ENCODE measurements at regions not wholly inside any gene's neighbourhood (a gene's known extent, or its start where the extent isn't known, plus 50 kb on each side); places are given as distances from the start of the nearest gene placed in this dataset.

- no peaks in the 10 kb centered on the region for H3K9me3 ChIP-seq
- no peaks in the 10 kb centered on the region for H3K4me1 ChIP-seq
- H3K27me3 ChIP-seq, result no peaks in the 10 kb centered on the region
- H3K4me3 ChIP-seq, result no peak overlapping the region
- H3K27ac ChIP-seq, result no peak overlapping the region
- peak in 1 of 2 donors; percentile 47 for TF ChIP-seq CTCF (IDR thresholded peaks at IDR 0.05)
- DNase-seq (ENCODE audit: low spot score), result no peak
- no peaks in the 10 kb centered on the region for H3K36me3 ChIP-seq
These were observed 310.4 kb downstream of the GPAT3 start for GRCh38 chr4:83846193-83846830.

- no peak for DNase-seq (ENCODE audit: low spot score)
These were observed 303.7 kb downstream of the GPAT3 start for GRCh38 chr4:83839615-83840014.

GRCh38 chr4:83837614-83838308 is 301.9 kb downstream of the GPAT3 start:
- DNase-seq (ENCODE audit: low spot score), result no peak
- H3K27ac ChIP-seq, result peak overlapping the region; percentile 53 to 65
- TF ChIP-seq CTCF (IDR thresholded peaks at IDR 0.05), result no peak

More at GRCh38 chr4:83839615-83840014, 303.7 kb downstream of the GPAT3 start:
- Histone ChIP-seq H3K27me3 (no peaks in the 10 kb centered on the region), H3K36me3 (no peaks in the 10 kb centered on the region), H3K27ac (no peak overlapping the region), H3K4me1 (no peaks in the 10 kb centered on the region), H3K9me3 (no peaks in the 10 kb centered on the region), H3K4me3 (no peak overlapping the region)
- no peak for TF ChIP-seq CTCF (IDR thresholded peaks at IDR 0.05)

GRCh38 chr4:83833920-83834319 is 298.0 kb downstream of the GPAT3 start:
- no peak overlapping the region for H3K4me3 ChIP-seq
- no peak for TF ChIP-seq CTCF (IDR thresholded peaks at IDR 0.05)
- no peaks in the 10 kb centered on the region for H3K36me3 ChIP-seq
- no peak overlapping the region for H3K27ac ChIP-seq
- H3K27me3 ChIP-seq, result no peaks in the 10 kb centered on the region
- H3K9me3 ChIP-seq, result no peaks in the 10 kb centered on the region
- peaks cover 0 to 16% of the 10 kb centered on the region in 2 donors for H3K4me1 ChIP-seq
- no peak for DNase-seq (ENCODE audit: low spot score)

More at GRCh38 chr4:83837614-83838308, 301.9 kb downstream of the GPAT3 start:
- Histone ChIP-seq H3K9me3 (no peaks in the 10 kb centered on the region), H3K36me3 (no peaks in the 10 kb centered on the region), H3K4me3 (no peak overlapping the region), H3K4me1 (no peaks in the 10 kb centered on the region), H3K27me3 (no peaks in the 10 kb centered on the region)

- Histone ChIP-seq H3K4me1 (peaks cover 0 to 16% of the 10 kb centered on the region in 2 donors), H3K27me3 (no peaks in the 10 kb centered on the region), H3K36me3 (no peaks in the 10 kb centered on the region), H3K9me3 (no peaks in the 10 kb centered on the region), H3K4me3 (no peak overlapping the region), H3K27ac (no peak overlapping the region)
- no peak for DNase-seq (ENCODE audit: low spot score)
- TF ChIP-seq CTCF (IDR thresholded peaks at IDR 0.05), result no peak
These were observed 296.4 kb downstream of the GPAT3 start for GRCh38 chr4:83832110-83832825.

Measured in right atrium auricular region (tissue), 2 donors.